OCI-LY1 (cell line): ENCODE measurements at regions not wholly inside any gene's neighbourhood (a gene's known extent, or its start where the extent isn't known, plus 50 kb on each side); places are given as distances from the start of the nearest gene placed in this dataset.
"Not testable (repeated sequence)": the region's sequence is repeated elsewhere in the genome, so short reads cannot be mapped to it uniquely, and the experiment has no call there.

Experiments used
- H2AFZ ChIP-seq: fragments of 200-600 bp; sonication (generic), shearing (Covaris generic); 2 replicates; pipeline ENCODE4 v1.6.0; 2014; ENCODE audit warnings: antibody characterized with exemption, mild to moderate bottlenecking, low read length
- H3F3A ChIP-seq: fragments of 200-600 bp; sonication (generic), shearing (Covaris generic); 2 replicates; pipeline ENCODE4 v1.6.0; 2014; ENCODE audit warnings: mild to moderate bottlenecking, antibody characterized with exemption, low read length, moderate library complexity; ENCODE audit not compliant: insufficient read depth
- H3K27ac ChIP-seq: fragments of 200-600 bp; sonication (generic); 2 replicates; pipeline ENCODE4 v1.5.1; 2014; ENCODE audit warnings: low read length, mixed run types, mild to moderate bottlenecking, low read depth; ENCODE audit not compliant: poor library complexity, severe bottlenecking
- H3K27me3 ChIP-seq: fragments of 200-600 bp; sonication (generic); 2 replicates; pipeline ENCODE4 v1.6.0; 2014; ENCODE audit warnings: antibody characterized with exemption, mild to moderate bottlenecking, low read length, moderate library complexity; ENCODE audit not compliant: insufficient read depth
- H3K36me3 ChIP-seq: fragments of 200-600 bp; sonication (generic); 2 replicates; pipeline ENCODE4 v1.6.1; 2014; ENCODE audit warnings: mild to moderate bottlenecking, antibody characterized with exemption, low read length, moderate library complexity, mixed read lengths; ENCODE audit not compliant: insufficient read depth
- H3K4me1 ChIP-seq: fragments of 200-600 bp; sonication (generic); 2 replicates; pipeline ENCODE4 v1.5.1; 2014; ENCODE audit warnings: mild to moderate bottlenecking, low read length, moderate library complexity; ENCODE audit not compliant: insufficient read depth, severe bottlenecking
- H3K4me2 ChIP-seq: fragments of 200-600 bp; sonication (generic), shearing (Covaris generic); 2 replicates; pipeline ENCODE4 v1.6.1; 2014; ENCODE audit warnings: low read length
- H3K4me3 ChIP-seq: fragments of 200-600 bp; sonication (generic); 2 replicates; pipeline ENCODE4 v1.5.1; 2014; ENCODE audit warnings: low read length, low read depth, mild to moderate bottlenecking, mixed read lengths; ENCODE audit not compliant: poor library complexity, severe bottlenecking
- H3K79me2 ChIP-seq: fragments of 200-600 bp; shearing (Covaris generic); 2 replicates; pipeline ENCODE4 v1.6.1; 2016; ENCODE audit warnings: mixed run types, low read length, mixed read lengths; ENCODE audit not compliant: insufficient read depth
- H3K9ac ChIP-seq: fragments of 200-600 bp; sonication (generic), shearing (Covaris generic); 2 replicates; pipeline ENCODE4 v1.6.1; 2014; ENCODE audit warnings: mild to moderate bottlenecking, low read length, mixed read lengths
- H3K9me2 ChIP-seq: fragments of 200-600 bp; sonication (generic), shearing (Covaris generic); 2 replicates; pipeline ENCODE4 v1.6.1; 2014; ENCODE audit warnings: low read depth, mild to moderate bottlenecking, low read length, mixed read lengths
- H3K9me3 ChIP-seq: fragments of 200-600 bp; shearing (Covaris generic); 2 replicates; pipeline ENCODE4 v1.6.1; 2014; ENCODE audit warnings: low read length, mixed read lengths
- H4K20me1 ChIP-seq: fragments of 200-600 bp; sonication (generic), shearing (Covaris generic); 2 replicates; pipeline ENCODE4 v1.6.0; 2016; ENCODE audit warnings: mild to moderate bottlenecking, low read length; ENCODE audit not compliant: insufficient read depth
- EZH2 ChIP-seq: fragments of 200-600 bp; sonication (generic), shearing (Covaris generic); IDR thresholded peaks from 2 replicates; pipeline ENCODE4 v1.8.0; 2017; ENCODE audit warnings: borderline replicate concordance, mixed run types, mild to moderate bottlenecking, antibody characterized with exemption, low read length, moderate library complexity, mixed read lengths
- TF ChIP-seq, protein P1 (sequence below): fragments of 200-600 bp; sonication (generic), shearing (Covaris generic); IDR thresholded peaks from 2 replicates; pipeline ENCODE4 v1.5.1; 2017; ENCODE audit warnings: mild to moderate bottlenecking, antibody characterized with exemption, low read length, moderate library complexity, mixed read lengths

DNA sequence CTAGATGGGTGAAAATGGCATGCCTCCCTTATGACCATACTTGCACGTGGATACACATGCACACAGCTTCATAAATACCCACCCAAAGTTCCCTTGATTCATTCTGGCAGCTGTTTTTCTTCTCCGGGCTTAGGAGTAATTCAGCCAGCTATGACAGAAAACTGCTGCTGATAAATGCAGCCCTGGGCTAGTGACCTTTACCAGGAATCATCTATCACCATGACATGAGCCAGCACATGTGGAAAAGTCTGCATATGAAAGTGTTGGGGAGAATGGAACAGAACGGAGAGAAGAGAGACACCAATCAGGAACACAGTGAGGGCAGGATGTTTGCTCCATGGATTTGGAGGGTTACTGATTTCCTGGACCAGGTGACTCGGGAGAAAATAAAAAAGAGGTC, 706.3 kb downstream of the PDCD6IP start:
- no peaks in the 10 kb centered on the region for H3K36me3 ChIP-seq
- no peak overlapping the region for H3K4me3 ChIP-seq
- H3K9me3 ChIP-seq = no peaks in the 10 kb centered on the region
- peaks cover 4% of the 10 kb centered on the region for H3K4me1 ChIP-seq
- no peaks in the 10 kb centered on the region for H4K20me1 ChIP-seq
- no peaks in the 10 kb centered on the region for H3K27me3 ChIP-seq
- no peaks in the 10 kb centered on the region for H3K9me2 ChIP-seq
- no peaks in the 10 kb centered on the region for H3F3A ChIP-seq
- H2AFZ ChIP-seq = no peak overlapping the region
- no peaks in the 10 kb centered on the region for H3K79me2 ChIP-seq
- H3K9ac ChIP-seq = no peak overlapping the region
- TF ChIP-seq EZH2 = no peak
- TF ChIP-seq, protein P1, sequence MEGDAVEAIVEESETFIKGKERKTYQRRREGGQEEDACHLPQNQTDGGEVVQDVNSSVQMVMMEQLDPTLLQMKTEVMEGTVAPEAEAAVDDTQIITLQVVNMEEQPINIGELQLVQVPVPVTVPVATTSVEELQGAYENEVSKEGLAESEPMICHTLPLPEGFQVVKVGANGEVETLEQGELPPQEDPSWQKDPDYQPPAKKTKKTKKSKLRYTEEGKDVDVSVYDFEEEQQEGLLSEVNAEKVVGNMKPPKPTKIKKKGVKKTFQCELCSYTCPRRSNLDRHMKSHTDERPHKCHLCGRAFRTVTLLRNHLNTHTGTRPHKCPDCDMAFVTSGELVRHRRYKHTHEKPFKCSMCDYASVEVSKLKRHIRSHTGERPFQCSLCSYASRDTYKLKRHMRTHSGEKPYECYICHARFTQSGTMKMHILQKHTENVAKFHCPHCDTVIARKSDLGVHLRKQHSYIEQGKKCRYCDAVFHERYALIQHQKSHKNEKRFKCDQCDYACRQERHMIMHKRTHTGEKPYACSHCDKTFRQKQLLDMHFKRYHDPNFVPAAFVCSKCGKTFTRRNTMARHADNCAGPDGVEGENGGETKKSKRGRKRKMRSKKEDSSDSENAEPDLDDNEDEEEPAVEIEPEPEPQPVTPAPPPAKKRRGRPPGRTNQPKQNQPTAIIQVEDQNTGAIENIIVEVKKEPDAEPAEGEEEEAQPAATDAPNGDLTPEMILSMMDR = no peak
- H3K4me2 ChIP-seq = no peak overlapping the region
- no peak overlapping the region for H3K27ac ChIP-seq

DNA sequence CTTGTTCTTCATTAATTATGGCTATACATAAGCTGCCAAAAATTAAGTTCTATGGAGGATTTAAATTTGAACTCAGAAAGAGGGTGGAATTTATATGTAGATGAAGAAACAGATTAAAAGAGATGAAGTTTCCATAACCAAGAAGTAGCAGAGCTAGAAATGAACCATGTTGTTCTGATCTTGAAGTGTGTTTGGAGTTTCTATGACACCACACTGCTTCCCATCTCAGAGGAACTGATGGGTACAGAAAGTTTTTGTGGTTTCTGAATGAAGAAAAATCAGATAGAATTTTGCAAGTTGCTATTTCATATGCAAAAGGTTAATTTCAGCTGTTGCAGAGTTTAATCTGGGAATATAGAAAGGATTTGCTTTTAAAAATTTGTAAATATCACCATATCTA, 710.3 kb downstream of the PDCD6IP start:
- no peaks in the 10 kb centered on the region for H3K27me3 ChIP-seq
- peaks cover 4% of the 10 kb centered on the region for H3K4me1 ChIP-seq
- no peaks in the 10 kb centered on the region for H3F3A ChIP-seq
- no peak overlapping the region for H3K27ac ChIP-seq
- no peaks in the 10 kb centered on the region for H4K20me1 ChIP-seq
- H2AFZ ChIP-seq = no peak overlapping the region
- H3K79me2 ChIP-seq = no peaks in the 10 kb centered on the region
- no peak overlapping the region for H3K4me3 ChIP-seq
- no peaks in the 10 kb centered on the region for H3K36me3 ChIP-seq
- H3K9ac ChIP-seq = no peak overlapping the region
- TF ChIP-seq EZH2 = no peak
- TF ChIP-seq, protein P1 = no peak
- H3K9me3 ChIP-seq = no peaks in the 10 kb centered on the region
- no peak overlapping the region for H3K4me2 ChIP-seq
- H3K9me2 ChIP-seq = no peaks in the 10 kb centered on the region

DNA sequence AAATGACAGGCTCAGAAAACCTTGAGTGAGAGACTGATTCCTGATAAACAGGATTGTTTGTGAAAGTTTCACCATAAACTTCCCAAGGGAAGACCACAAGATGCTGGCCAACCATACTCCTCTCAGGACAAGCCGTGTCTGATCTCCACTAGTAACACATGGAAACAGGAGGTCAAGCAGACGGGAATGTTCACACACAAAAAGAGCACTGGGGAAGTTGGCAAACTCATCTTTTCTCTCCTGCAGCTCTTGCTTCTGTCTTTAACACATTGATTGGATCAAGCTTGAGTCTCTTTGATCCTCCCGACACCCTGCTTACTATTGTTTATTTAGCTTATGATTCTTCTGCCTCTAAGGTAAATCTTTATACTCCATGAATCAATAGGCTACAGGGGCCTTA, 713.5 kb downstream of the PDCD6IP start:
- Histone ChIP-seq H3K4me1 (no peaks in the 10 kb centered on the region), H3K79me2 (no peaks in the 10 kb centered on the region), H3K36me3 (no peaks in the 10 kb centered on the region), H4K20me1 (no peaks in the 10 kb centered on the region), H3K9me3 (no peaks in the 10 kb centered on the region), H3F3A (no peaks in the 10 kb centered on the region), H3K27me3 (no peaks in the 10 kb centered on the region), H3K27ac (no peak overlapping the region), H3K4me3 (no peak overlapping the region), H2AFZ (no peak overlapping the region), H3K9ac (no peak overlapping the region), H3K9me2 (no peaks in the 10 kb centered on the region), H3K4me2 (no peak overlapping the region)
- TF ChIP-seq EZH2 = no peak
- TF ChIP-seq, protein P1 = no peak

DNA sequence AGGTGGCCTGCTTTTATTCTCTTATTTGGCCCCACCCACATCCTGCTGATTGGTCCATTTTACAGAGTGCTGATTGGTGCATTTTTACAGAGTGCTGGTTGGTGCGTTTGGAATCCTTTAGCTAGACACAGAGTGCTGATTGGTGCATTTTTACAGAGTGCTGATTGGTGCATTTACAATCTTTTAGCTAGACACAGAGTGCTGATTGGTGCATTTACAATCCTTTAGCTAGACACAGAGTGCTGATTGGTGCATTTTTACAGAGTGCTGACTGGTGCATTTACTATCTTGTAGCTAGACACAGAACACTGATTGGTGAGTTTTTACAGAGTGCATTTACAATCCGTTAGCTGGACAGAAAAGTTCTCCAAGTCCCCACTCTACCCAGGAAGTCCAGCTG, 720.6 kb downstream of the PDCD6IP start:
- not testable (repeated sequence) for H3K36me3 ChIP-seq, H3K79me2 ChIP-seq, H3F3A ChIP-seq, H3K9me2 ChIP-seq, H4K20me1 ChIP-seq, H3K4me3 ChIP-seq, H3K9me3 ChIP-seq, H3K4me1 ChIP-seq, H3K27me3 ChIP-seq, H3K27ac ChIP-seq, H2AFZ ChIP-seq, H3K9ac ChIP-seq, H3K4me2 ChIP-seq
